Fibroblast of skin of right quadriceps (primary cell): ENCODE measurements at regions not wholly inside any gene's neighbourhood (a gene's known extent, or its start where the extent isn't known, plus 50 kb on each side); places are given as distances from the start of the nearest gene placed in this dataset.
A peak's percentile ranks its signal among the peaks of the same experiment; 100 is the strongest.
"Not testable (repeated sequence)": the region's sequence is repeated elsewhere in the genome, so short reads cannot be mapped to it uniquely, and the experiment has no call there.

Experiments
- DNase-seq: peaks from one replicate; pipeline ENCODE4 v3.0.0-alpha.2; 2013

DNA sequence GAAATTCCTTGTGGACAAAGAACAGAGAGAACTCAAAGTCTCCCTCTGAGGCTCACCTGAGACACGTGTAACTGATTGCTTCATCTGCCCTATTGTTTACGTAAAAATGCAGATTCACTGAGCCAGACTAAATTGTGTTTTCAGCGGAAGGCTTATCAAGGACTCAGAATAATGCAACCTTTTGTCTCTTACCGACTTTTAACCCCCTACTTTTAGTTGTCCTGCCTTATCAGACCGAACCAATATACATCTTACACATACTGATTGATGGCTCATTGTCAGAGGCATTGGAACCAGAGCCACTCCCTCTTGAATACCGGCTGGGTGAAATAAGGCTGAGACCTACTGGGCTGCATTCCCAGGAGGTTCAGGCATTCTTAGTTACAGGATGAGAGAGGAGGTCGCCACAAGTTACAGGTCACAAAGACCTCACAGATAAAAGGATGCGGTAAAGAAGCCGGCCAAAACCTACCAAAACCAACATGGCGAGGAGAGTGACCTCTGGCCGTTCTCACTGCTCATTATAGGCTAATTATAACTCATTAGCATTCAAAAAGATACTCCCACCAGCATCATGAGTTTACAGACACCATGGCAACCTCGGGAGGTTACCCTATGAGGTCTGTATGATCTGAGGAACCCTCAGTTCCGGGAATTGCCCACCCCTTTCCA lies 95.5 kb upstream of the ZNF184 start:
- no peak for DNase-seq

DNA sequence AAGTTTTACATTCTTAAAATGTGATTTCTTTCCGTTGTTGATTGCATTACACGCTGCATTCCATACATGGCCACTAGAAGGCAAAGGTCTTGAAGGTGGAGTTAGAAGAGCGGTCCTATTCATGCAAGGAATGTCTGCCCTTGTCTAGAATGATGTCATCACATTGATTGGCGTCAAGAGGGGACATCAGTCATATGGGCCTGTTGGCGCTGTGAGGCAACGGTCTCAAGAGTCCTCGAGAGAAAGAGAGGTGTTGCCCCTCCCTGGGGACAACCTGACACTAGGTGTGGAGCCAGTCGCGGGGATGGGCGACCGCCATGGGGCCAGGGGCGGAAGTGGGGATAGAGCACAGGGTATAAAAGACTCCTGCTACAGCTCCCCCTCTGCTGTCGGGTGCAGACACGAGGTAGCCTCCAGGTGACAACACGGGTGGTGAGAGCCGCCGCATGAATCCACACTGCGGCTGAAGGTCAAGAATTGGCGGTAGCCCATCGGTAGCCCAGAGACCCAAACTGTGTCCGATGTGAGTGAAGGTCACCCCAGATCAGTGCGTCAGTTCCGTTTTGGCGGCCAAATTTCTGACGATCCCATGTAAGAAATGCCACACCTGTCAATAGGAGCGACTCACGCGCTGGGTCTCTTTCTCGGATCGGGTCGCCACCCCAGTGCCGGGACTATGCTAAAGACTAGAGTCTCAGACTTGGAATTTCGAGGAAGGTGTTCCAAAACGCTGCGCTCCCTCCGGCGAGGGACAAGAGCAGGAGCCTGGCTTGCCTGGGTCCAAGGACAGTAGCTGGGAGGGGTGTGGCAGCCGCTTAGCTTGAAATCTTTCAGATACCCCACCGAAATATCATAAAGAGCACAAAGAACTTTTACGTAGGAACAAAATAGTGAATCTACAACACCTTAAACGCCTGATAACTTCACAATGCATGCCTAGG lies 93.2 kb upstream of the ZNF184 start:
- DNase-seq: no peak

DNA sequence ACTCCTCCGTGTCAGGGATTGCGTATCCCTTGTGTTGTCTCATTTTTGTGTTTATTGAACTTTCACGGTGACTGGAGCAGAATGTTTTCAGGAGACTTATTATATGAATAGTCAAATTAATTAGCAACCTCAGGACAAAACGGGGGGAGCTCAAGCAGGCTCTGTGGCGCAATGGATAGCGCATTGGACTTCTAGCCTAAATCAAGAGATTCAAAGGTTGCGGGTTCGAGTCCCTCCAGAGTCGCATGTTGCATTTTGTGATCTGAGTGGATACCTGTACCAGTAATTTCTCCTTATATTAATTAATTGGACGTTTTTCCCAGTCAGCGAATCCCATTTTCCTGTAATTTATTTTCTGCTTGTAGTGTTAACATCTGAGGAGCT lies 89.1 kb upstream of the ZNF184 start:
- no peak for DNase-seq

DNA sequence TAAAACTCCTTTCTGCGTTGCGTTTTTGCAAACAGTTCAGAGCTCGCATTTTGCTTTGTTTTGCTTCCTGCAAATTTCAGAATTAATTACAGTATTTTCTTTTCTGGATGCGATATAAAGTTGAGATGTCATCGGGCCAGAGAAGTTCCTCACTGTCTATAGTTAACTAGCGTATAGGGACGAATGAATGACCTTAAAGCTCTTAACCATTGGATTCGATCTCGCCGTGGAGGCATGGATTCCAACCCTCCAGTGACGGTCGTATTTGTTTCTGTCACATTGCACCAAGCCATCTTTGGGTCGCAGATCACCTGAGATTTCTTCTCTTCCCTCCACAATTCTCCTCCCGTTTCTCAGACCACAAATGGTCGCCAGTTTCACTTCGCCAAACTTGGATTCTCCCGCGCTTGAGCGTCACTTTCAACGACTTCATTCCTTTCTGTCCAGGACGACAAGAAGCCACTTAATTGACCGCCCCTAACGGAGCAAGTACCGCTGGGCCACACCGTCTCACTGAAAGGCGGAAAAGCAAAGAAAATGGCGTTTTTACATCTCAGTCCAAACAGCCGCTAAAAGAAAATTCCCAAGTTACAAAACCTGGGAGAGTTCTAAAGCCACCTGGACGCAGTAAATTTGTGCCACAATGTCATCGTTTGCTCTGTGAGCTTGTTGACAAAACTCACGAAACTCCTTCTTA lies 85.3 kb upstream of the ZNF184 start:
- DNase-seq: no peak

DNA sequence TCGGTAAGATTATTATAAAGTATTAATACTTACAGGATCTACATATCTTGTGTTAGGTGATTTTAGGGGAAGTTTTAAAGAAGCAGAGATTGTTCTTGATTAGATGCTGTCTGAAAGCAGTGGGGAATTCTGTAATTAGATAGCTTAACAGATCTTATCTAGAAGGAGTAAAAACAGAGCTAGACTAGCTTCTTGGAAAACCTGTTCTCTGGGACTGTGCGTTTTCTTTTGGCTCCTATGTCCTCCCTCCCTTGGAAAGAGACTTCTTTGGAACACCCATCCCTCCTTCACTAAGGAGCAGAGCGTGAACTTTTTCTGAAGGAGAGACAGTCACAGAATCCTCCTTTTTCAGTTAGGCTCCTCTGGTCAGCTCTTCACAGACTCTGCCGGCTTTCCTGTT lies 83.5 kb upstream of the ZNF184 start:
- no peak for DNase-seq

DNA sequence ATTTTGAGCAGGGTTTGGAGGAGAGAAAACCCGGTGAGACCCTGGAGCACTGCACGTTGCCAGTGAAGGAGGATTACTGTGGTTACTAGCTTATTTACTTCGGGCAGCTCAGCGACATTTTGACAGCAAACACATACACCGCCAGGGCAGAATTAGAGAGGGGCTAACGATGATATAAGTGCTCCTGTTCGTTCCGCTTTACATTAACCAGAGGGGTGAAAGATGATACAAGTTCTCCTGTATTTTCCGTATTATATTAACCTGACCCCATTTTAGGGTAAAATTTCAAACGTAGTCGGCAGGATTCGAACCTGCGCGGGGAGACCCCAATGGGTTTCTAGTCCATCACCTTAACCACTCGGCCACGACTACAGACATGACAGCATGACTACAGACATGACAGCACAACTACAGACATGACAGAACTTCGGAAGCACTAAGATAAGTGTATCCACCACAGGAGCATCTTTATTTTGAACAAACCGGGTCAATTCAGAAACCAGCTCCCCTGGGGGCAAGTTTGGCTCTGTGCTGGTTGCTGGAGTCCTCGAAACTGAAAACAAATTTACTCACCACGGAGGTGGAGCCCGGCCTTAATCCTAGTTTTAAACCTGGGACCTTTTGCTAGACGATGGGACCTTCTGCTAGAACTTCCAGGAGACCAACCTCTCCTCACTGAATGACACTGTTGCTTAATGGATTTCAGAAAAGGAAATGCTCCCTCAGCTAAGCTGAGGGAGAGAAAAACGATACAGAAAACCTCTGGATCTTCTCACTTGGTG lies 80.4 kb upstream of the ZNF184 start:
- DNase-seq: peak; percentile 53

DNA sequence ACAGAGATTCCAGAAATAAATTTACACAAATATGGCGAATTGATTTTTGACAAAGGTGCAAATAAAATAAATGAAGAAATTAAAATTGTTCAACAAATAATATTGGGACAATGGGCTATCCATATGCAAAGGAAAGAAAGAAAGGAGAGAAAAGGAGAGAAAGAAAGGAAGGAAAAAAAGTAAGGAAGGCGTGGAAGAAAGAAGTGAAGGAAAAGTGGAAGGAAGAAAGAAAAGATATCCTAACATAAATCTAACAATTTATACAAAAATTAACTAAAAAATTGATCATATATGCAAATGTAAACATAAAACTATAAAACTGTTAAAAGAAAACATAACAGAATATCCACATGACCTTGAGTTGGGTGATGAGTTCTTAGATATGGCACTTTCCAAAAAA lies 78.7 kb upstream of the ZNF184 start:
- no peak for DNase-seq

DNA sequence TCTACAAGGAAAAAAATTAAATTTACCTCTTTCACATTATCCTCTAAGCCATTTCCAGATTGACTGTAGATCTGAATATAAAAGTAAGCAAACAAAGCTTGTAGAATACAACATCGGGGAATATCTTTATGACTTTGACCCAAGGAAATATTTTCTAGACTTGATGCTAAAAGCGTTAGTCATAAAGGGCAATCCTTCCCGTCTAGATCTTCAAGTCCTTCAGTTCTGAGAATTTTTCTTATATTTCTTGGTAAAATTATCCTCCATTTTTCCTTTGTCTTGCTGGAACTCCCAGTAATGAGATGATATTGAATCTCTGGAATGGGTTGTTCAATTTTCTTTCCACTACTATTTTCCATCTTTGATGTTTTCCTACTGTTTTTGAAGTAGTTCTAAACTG lies 77.8 kb upstream of the ZNF184 start:
- no peak for DNase-seq

DNA sequence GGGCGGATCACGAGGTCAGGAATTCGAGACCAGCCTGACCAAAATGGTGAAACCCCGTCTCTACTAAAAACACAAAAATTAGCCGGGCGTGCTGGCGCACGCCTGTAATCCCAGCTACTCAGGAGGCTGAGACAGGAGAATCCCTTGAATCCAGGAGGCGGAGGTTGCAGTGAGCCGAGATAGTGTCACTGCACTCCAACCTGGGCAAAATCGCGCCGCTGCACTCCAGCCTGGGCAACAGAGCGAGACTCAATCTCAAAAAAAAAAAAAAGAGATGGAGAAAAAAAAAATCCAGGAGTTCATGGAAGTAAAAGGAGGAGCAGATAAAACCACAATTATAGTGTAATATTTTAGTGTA lies 76.3 kb upstream of the ZNF184 start:
- not testable (repeated sequence) for DNase-seq

DNA sequence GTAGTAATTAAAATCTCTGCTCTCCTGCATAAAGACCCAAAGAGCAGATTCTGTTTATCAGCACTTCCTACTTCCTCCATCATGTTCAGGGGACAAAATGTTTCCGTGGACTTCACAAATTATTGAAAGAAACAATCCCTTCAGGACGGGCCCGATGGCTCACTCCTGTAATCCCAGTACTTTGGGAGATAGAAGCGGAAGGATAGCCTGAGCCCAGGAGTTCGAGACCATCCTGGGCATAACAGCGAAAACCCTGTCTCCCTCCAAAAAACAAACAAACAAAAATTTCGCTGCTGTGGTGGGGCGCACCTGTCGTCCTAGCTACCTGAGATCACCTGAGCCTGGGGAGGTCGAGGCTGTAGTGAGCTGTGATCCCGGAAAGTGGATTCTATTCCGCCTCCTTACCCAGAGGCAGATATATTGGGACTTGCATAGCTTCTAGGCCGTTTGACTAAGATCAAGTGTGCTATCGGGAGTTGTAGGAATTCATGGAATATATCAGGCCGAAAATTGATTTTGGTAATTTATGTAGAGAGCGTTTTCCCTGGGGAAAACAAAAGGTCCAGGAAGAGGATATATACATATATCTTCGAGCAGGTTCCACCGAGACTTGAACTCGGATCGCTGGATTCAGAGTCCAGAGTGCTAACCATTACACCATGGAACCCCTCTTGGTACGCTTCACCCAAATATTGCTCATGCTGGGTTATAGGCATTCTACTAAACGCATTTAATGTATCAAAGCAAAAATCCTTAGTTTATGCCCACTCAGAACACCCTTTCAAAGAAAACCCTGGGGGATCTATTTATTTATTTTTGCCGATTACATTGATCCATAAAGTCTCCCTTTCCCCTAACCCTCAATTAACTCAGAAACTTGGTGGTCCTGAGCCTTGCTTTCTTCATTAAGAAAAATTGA lies 74.5 kb upstream of the ZNF184 start:
- DNase-seq: peak; percentile 74

DNA sequence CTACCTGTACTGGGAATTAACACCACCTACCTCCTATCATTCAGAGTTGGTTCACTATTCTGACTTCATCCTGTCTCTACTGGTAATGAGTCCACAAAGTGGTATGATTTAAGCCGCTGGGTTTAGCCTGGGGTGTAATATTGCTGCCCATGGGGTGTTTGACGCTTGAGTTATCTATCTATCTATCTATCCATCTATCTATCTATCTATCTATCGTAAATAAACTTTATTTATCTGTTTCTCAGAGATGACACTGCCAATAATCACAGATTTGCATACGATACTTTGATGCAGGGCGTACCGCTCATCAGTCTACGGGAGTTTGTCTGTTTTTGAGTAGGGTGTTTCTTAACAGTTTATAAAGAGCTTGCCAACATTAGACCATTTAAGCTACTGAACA lies 73.6 kb upstream of the ZNF184 start:
- DNase-seq: no peak

DNA sequence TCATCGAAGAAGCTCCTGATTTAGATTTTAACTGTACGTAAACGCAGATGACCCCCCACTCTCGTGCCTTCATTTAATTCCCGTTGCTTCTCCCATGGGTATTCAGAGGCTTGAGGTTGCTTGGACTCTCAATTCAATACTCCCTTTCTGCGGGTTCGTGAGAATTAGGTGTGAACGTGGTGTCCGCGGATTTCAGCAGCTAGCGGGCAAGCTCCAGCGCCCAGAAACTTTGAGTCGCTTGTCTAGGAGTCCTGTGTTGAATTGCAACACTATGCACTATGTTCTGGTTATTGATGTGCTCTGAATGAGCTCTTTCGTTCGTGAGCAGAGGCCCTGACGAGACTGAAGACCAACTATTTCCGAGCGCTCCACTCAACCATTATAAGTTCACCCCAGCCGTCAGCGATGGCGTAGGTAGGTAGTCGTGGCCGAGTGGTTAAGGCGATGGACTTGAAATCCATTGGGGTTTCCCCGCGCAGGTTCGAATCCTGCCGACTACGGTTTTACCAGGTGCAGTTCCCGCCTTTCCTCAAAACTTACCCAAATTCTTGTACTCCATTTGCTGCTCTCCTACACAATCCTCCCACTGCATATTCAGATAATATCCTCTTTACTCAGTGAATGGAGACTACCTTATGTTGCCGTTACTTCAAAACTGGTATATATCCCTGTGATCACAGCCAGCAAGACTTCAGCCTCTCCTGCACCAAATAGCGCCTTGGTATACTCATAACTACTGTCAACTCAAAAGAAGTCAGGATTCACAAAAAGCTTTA lies 72.6 kb upstream of the ZNF184 start:
- peak; percentile 76 for DNase-seq

DNA sequence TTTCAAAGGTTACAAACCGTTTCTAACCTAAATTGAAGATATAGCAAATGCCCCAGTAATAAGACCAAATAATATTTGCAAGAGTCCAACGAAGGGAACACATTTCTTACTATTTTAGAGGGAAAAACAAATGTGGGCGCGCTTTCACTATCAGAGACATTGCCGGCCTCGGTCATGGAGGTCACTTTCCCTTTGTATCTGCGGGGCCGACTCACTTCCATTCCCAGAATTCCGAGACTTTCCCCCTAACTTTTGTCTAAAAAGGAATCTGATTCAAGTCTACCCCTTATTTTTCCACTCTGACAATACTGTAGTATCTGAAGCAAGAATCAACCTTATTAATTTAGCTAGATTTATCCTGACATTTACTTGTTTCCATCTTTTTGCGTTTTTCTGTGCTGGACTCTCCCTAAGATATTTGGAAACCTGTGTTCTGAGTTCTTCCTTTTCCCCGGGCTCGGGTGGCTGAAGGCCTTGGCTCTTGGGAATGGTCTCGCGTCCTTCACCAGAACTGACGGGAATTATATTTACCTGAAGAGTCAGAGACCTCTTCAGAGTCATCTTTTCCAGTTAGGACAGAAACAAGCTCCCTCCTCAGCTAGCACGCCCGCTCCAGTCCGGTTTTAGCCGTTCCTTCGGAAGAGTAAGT lies 71.8 kb upstream of the ZNF184 start:
- DNase-seq: no peak

DNA sequence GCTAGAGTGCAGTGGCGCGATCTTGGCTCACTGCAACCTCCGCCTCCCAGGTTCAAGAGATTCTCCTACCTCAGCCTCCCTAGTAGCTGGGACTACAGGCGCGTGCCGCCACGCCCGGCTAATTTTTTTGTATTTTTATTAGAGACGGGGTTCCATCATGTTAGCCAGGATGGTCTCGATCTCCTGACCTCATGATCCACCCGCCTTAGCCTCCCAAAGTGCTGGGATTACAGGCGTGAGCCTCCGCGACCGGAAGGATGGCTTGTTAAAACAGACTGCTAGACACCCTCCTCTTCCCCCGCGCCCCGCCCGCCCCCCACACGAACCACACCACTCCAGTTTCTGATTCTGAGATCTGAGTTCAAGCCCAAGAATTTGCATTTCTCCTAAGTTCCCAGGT lies 71.2 kb upstream of the ZNF184 start:
- DNase-seq: not testable (repeated sequence)

DNA sequence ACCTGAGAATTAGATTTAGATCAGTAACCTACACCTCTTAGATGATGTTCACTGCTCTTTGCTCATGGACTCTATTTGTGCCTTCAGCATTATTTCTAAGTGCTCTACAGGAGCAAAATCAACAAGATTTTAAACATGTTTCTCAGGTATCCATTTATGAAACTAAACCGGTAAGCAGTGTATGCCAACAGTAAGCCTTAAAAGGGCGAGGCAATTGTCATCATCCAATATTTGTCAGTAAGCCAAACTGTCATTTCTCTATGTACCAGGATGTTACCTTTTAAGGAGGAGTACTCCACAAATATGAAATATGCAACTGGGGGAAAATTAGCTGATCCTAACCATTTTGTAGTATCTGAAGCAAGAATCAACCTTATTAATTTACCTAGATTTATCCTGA lies 69.6 kb upstream of the ZNF184 start:
- no peak for DNase-seq

DNA sequence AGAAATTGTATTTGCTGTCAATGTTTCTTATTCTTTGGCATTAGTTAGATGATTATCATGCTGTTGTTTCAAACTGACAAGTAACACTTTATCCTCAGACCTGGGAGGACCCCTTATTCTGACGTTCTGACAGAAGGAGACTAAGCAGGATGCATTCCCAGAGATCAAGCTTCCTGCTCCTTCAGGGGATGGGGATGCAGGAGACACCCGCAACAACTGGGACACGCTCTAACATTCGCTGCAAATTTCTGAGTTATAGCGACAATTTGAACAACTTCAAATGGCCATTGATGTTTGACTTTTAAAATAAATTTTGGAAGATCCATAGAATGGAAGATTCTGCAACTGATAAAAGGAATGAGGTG lies 69.0 kb upstream of the ZNF184 start:
- no peak for DNase-seq

DNA sequence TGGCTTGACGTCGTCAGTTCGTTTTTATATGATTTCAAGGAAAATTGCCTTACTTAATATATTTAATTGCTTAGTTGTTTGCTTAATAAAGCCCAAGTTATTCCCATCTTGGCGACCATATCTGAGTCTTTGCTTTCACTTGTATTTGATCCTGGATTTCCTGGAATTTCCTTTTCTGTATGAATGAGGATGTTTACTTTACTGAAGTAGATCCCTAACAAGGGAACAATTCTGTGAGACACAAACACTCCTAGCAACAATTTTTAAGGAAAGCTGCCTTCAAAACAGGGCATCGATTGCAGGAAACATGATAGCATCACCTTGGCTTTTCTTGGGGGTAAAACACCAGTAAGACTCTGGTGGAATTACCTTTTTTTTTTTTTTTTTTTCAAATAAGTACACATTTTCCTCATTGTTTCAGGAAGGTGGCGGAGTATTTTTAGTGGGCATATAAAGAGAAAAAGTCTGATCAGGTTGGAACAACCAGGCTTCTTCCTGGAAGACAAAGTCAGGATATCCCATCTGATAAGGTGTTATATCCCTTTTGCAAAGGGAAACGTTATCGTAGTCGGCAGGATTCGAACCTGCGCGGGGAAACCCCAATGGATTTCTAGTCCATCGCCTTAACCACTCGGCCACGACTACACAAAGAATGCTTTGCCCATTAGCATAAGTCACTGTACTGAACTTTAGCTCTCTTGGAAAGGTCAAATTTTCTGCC lies 68.5 kb upstream of the ZNF184 start:
- DNase-seq: no peak

DNA sequence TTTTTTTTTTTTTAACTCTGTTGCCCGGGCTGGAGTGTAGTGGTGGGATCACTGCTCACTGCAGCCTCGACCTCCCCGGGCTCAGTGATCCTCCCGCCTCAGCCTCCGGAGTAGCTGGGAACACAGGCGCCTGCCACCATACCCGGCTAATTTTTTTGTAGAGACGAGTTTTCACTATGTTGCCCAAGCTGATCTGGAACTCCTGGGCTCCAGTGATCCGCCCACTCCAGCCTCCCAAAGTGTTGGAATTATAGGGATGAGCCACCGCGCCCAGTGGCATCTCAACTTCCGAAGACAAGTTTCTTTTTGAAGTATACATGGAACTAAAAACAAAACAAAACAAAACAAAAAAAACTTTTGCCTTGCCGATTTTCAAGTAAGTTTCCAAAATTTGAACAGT lies 66.6 kb upstream of the ZNF184 start:
- no peak for DNase-seq

DNA sequence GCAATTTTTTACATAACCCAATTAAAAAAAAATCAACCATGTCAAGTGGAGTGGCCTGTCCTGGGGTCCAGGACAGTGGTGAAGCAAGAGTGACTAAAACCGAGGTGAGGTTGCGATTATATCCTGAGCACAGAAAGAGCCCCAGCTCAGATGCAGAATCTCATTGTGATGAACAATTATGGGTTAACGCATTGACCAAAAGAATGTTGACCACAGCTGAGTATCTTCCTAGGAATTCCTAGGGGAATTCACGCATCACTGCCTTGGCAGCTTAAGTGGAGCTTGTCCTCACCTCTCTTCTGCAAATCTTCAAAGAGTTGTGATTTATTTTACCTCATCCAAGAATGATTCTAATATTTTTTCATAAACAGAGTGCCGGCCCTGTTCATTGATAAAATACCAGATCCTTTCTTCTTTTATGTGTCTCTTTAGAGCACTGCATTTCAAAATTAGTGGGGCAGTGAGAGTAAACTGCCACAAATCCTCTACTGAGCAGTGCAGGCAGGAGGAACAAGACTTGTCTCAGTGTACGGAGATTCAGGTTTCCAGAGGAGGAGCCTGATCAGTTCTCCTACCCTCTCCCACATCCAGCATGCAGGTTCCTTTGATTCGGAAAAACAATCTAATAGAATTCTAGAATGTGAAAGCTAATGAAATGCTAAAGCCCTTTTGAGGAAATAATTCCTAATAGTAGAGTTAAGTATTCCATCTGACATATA lies 60.1 kb upstream of the ZNF184 start:
- DNase-seq: peak; percentile 60
